HepG2 (cell line): ENCODE measurements at regions not wholly inside any gene's neighbourhood (a gene's known extent, or its start where the extent isn't known, plus 50 kb on each side); places are given as distances from the start of the nearest gene placed in this dataset.

ENCODE experiments used
- CTCF ChIP-seq: sonication (generic); formaldehyde crosslinking; IDR thresholded peaks from 2 replicates; pipeline ENCODE4 v1.5.0; 2020; ENCODE audit warnings: mild to moderate bottlenecking, missing genetic modification reagents, moderate library complexity
- MYC ChIP-seq: sonication (generic); formaldehyde crosslinking; IDR thresholded peaks from 2 replicates; pipeline ENCODE4 v1.9.0; 2021; ENCODE audit warnings: missing genetic modification reagents, borderline replicate concordance

GRCh38 chr15:29470794-29471193, 201.2 kb upstream of the NSMCE3 start:
- TF ChIP-seq MYC (CRISPR knock-in tag), result no peak
- no peak for TF ChIP-seq CTCF (CRISPR knock-in tag)
